MCF 10A (cell line): ENCODE measurements at regions not wholly inside any gene's neighbourhood (a gene's known extent, or its start where the extent isn't known, plus 50 kb on each side); places are given as distances from the start of the nearest gene placed in this dataset.

Experiments used
- BruUV-seq: library from RNA; stranded (reverse); fragments of 400-500 nt; replicated peaks from 2 replicates; lab custom pipeline; 2021; lab: Mats Ljungman, UMichigan
- CTCF ChIA-PET: fragments of 300-600 bp; sonication (Branson Sonifier 250); formaldehyde crosslinking; extraction: SDS; loops from one replicate; lab custom pipeline; 2021; ENCODE audit warnings: antibody characterized with exemption, inconsistent platforms; lab: Yijun Ruan, JAX
- POLR2A ChIA-PET: fragments of 300-600, 350-650 bp; sonication (Branson Sonifier 250); formaldehyde crosslinking; extraction: SDS; loops from one replicate; lab custom pipeline; 2020; ENCODE audit warnings: antibody characterized with exemption, inconsistent platforms; lab: Yijun Ruan, JAX
- DNase-seq: peaks from one replicate; pipeline ENCODE4 v3.0.0-alpha.2; 2018; ENCODE audit not compliant: unreplicated experiment
- H3K27ac Mint-ChIP-seq: one replicate; pipeline ENCODE4 v1.8.0; 2022; ENCODE audit warnings: mild to moderate bottlenecking, low read depth, mixed read lengths; ENCODE audit not compliant: unreplicated experiment
- H3K27me3 Mint-ChIP-seq: one replicate; pipeline ENCODE4 v1.8.0; 2022; ENCODE audit warnings: mixed read lengths; ENCODE audit not compliant: insufficient read depth, unreplicated experiment
- H3K36me3 Mint-ChIP-seq: one replicate; pipeline ENCODE4 v1.8.0; 2022; ENCODE audit warnings: mild to moderate bottlenecking, moderate library complexity, mixed read lengths; ENCODE audit not compliant: insufficient read depth, unreplicated experiment
- H3K4me1 Mint-ChIP-seq: one replicate; pipeline ENCODE4 v1.8.0; 2022; ENCODE audit warnings: mixed read lengths; ENCODE audit not compliant: insufficient read depth, unreplicated experiment
- H3K4me3 Mint-ChIP-seq: one replicate; pipeline ENCODE4 v1.8.0; 2022; ENCODE audit warnings: mild to moderate bottlenecking, moderate library complexity, mixed read lengths; ENCODE audit not compliant: unreplicated experiment
- H3K9me3 Mint-ChIP-seq: one replicate; pipeline ENCODE4 v1.8.0; 2022; ENCODE audit warnings: mixed read lengths; ENCODE audit not compliant: unreplicated experiment
- CTCF ChIP-seq: fragments of 200-600 bp; IDR thresholded peaks from one replicate; pipeline ENCODE4 v1.8.0; 2022; ENCODE audit warnings: antibody characterized with exemption, mild to moderate bottlenecking; ENCODE audit not compliant: unreplicated experiment
- intact Hi-C: fragments of 100-400 bp; cut with micrococcal nuclease; formaldehyde crosslinking; loops from 2 replicates; pipeline ENCODE4 v1.14.1; 2022

DNA sequence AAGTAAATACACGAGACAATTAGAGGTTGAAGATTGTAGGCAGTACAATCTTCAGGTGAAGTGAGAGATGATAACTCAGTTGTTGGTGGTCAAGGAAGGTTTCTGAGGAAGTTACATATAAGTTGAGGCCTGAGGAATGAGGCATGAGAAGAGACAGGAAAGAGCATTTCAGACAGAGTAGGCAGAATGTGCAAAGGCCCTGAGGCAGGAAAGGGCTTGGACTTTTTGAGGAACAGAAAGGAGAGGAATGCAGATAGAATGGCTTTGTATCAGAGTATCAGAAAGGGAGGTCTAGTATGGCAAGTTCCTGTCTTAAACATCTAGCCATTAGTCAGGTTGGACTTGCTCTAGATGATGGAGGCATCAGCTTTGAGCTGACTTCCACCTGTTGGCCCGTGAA, 122.5 kb downstream of the CAND1 start:
- no peaks in the 10 kb centered on the region for H3K9me3 Mint-ChIP-seq
- CTCF ChIA-PET: interaction anchor here (1.9 kb wide), 1 partner anchor 36 kb away, joined by 6 read pairs; no protein-coding TSS in a partner anchor
- POLR2A ChIA-PET: no interaction called here
- DNase-seq: no peak
- H3K4me1 Mint-ChIP-seq: peaks cover 12% of the 10 kb centered on the region
- no peaks in the 10 kb centered on the region for H3K36me3 Mint-ChIP-seq
- no TSS peak for BruUV-seq
- no peak for TF ChIP-seq CTCF
- H3K27ac Mint-ChIP-seq: no peak overlapping the region
- no peaks in the 10 kb centered on the region for H3K27me3 Mint-ChIP-seq
- intact Hi-C loops: no loop called here
- no peak overlapping the region for H3K4me3 Mint-ChIP-seq

GRCh38 chr12:67394550-67394949, 125.4 kb downstream of the CAND1 start:
- DNase-seq: peak; percentile 79
- TF ChIP-seq CTCF: peak; percentile 28
- Mint-ChIP-seq H3K9me3 (no peaks in the 10 kb centered on the region), H3K36me3 (no peaks in the 10 kb centered on the region), H3K4me3 (no peak overlapping the region), H3K27me3 (no peaks in the 10 kb centered on the region), H3K4me1 (peaks cover 12% of the 10 kb centered on the region), H3K27ac (peak overlapping the region; percentile 11)
- ChIA-PET POLR2A (interaction anchor here (0.6 to 1.1 kb wide), 5 partner anchors 16 to 485 kb away, joined by 3 to 5 read pairs (median 3); no protein-coding TSS in a partner anchor), CTCF (interaction anchor here (0.6 to 1.4 kb wide), 10 partner anchors 20 to 1415 kb away, joined by 3 to 5 read pairs (median 3); no protein-coding TSS in a partner anchor)
- intact Hi-C loops: no loop called here
- no TSS peak for BruUV-seq

DNA sequence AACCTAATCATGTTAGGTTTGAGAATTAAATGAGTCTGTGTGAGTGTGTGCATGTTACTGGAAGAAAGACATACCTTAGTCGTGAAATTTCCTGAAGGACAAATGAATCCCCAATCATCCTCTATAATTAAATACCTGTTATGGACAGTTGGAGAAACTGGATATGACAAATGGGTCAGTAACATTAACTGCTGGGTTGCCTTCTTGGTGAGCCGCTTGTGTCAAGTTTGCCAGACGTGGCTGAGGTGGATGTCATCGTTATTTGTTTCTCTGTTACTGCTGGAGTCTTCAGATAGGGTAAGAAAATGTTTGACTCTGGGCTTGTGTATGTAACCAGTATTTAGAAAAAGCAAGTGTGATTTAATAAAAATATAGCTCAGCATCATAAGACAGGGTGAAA, 131.6 kb downstream of the CAND1 start:
- CTCF ChIA-PET: interaction anchor here (0.5 to 1.2 kb wide), 5 partner anchors 13 to 1956 kb away, joined by 3 to 4 read pairs (median 3); no protein-coding TSS in a partner anchor
- intact Hi-C loops: no loop called here
- no peaks in the 10 kb centered on the region for H3K9me3 Mint-ChIP-seq
- no TSS peak for BruUV-seq
- no peak for TF ChIP-seq CTCF
- no peak for DNase-seq
- no peaks in the 10 kb centered on the region for H3K27me3 Mint-ChIP-seq
- no peak overlapping the region for H3K27ac Mint-ChIP-seq
- POLR2A ChIA-PET: interaction anchor here (0.7 kb wide), 1 partner anchor 35 kb away, joined by 3 read pairs; no protein-coding TSS in a partner anchor
- no peaks in the 10 kb centered on the region for H3K36me3 Mint-ChIP-seq
- no peaks in the 10 kb centered on the region for H3K4me1 Mint-ChIP-seq
- no peak overlapping the region for H3K4me3 Mint-ChIP-seq

- CTCF ChIA-PET: interaction anchor here (0.7 to 0.9 kb wide), 3 partner anchors 31 to 293 kb away, joined by 3 to 4 read pairs (median 4); no protein-coding TSS in a partner anchor
Measured at GRCh38 chr12:67410246-67410645, 141.1 kb downstream of the CAND1 start.

More at GRCh38 chr12:67410246-67410645, 141.1 kb downstream of the CAND1 start:
- Mint-ChIP-seq H3K9me3 (peaks cover 13% of the 10 kb centered on the region), H3K27me3 (no peaks in the 10 kb centered on the region), H3K27ac (no peak overlapping the region), H3K4me3 (no peak overlapping the region), H3K36me3 (no peaks in the 10 kb centered on the region), H3K4me1 (peaks cover 8% of the 10 kb centered on the region)
- no TSS peak for BruUV-seq
- TF ChIP-seq CTCF: no peak
- POLR2A ChIA-PET: interaction anchor here (1.2 kb wide), 2 partner anchors 14 to 236 kb away, joined by 3 read pairs; no protein-coding TSS in a partner anchor
- intact Hi-C loops: no loop called here
- no peak for DNase-seq
